ENCODE measurements at regions not wholly inside any gene's neighbourhood (a gene's known extent, or its start where the extent isn't known, plus 50 kb on each side); places are given as distances from the start of the nearest gene placed in this dataset.
"Not testable (repeated sequence)": the region's sequence is repeated elsewhere in the genome, so short reads cannot be mapped to it uniquely, and the experiment has no call there.

DNA sequence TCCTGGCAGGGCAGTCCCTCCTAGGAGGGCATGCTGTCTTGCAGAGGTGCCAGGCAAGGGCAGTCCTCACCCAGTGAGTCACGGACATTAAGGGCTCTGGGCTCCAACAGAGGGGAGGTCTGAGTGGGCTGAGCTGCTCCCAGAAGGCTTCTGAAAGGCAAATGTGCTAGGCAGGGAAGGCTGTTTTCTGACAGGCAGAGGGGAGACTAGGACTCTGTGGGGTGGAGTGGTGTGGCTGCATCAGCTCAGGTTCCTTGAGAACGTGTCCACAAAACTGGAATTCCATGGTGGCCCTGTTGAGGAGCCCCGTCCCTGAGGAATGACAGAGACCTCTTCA lies 283.5 kb downstream of the MYCN start:
- TF ChIP-seq, protein P1, sequence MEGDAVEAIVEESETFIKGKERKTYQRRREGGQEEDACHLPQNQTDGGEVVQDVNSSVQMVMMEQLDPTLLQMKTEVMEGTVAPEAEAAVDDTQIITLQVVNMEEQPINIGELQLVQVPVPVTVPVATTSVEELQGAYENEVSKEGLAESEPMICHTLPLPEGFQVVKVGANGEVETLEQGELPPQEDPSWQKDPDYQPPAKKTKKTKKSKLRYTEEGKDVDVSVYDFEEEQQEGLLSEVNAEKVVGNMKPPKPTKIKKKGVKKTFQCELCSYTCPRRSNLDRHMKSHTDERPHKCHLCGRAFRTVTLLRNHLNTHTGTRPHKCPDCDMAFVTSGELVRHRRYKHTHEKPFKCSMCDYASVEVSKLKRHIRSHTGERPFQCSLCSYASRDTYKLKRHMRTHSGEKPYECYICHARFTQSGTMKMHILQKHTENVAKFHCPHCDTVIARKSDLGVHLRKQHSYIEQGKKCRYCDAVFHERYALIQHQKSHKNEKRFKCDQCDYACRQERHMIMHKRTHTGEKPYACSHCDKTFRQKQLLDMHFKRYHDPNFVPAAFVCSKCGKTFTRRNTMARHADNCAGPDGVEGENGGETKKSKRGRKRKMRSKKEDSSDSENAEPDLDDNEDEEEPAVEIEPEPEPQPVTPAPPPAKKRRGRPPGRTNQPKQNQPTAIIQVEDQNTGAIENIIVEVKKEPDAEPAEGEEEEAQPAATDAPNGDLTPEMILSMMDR (IDR thresholded peaks at IDR 0.05; ENCODE audit: borderline replicate concordance, insufficient read depth, low read depth, low read length) = no peak
- no peak overlapping the region for H3K4me3 ChIP-seq (ENCODE audit: low read depth, low read length)

DNA sequence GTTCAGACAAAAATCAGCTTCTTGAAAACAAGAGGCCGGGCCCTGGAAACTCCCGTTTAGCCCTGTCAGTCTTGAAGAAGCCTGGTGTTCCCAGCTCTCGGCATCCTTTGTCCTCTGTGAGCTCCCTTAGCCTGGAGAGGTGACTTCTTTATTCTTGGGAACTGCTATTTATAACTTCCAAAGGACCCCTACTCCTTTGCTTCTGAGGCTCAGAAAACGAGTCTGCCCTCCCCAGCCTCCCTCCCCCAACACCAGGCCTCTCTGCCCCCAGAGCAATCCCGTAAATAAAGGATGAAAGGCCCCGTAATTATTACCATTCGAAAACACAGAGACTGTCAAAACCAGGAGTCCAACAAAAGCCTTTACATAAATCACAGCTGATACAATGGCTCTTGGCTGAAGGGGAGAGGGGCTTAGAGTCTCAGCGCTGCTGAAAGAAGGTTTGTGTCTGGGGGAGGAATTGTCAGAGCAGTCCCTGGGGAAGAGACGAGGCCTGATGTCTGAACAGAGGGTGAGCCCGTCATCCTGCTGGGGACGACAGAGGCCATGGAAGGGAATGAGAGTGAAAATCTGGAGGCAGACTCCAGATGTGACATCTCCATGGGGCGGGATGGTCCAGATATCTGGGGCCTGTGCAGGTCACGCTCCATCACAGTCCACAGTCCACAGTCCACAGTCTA lies 283.0 kb downstream of the MYCN start:
- TF ChIP-seq, protein P1 (IDR thresholded peaks at IDR 0.05; ENCODE audit: borderline replicate concordance, insufficient read depth, low read depth, low read length) = no peak
- no peak overlapping the region for H3K4me3 ChIP-seq (ENCODE audit: low read depth, low read length)

DNA sequence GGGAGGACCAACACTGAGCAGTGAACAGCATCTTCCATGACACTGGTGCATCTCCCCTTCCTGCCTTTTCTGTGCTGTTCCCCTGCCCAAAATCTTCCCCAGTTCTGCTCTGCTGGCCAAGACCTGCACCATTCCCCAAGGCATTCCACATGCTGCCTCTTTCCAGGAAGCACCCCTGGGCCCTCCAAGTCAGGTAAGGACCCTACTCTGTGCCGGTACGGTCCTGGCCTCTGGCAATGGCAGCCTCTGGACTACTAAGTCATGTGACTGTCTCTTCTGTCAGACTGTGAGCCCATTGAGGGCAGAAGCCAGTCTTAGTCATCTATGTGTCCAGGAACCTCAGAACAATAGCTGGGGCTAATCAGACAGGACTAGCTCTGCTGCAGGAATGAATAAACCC lies 282.0 kb downstream of the MYCN start:
- H3K4me3 ChIP-seq (ENCODE audit: low read depth, low read length) = no peak overlapping the region
- TF ChIP-seq, protein P1 (IDR thresholded peaks at IDR 0.05; ENCODE audit: borderline replicate concordance, insufficient read depth, low read depth, low read length) = no peak

DNA sequence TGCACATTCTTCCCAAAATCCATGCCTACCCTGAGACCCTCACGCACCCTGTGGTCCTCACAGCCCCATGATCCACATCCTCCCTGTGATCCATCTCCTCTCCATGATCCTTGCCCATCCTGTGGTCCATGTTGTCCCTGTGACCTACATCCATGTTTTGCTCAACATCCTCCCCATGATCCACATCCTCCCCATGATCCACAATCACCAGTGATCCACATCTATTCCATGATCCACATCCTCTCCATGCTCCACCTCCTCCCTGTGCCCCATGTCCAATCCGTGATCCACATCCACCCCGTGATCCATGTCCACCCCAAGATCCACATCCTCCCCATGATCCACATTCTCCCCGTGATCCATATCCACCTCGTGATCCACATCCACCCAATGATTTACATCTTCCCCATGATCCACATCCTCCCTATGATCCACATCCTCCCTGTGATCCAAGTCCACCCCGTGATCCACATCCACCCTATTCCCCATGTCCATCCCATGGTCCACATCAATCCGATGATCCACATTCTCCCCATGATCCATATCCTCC lies 281.2 kb downstream of the MYCN start:
- TF ChIP-seq, protein P1 (IDR thresholded peaks at IDR 0.05; ENCODE audit: borderline replicate concordance, insufficient read depth, low read depth, low read length) = no peak
- no peak overlapping the region for H3K4me3 ChIP-seq (ENCODE audit: low read depth, low read length)

DNA sequence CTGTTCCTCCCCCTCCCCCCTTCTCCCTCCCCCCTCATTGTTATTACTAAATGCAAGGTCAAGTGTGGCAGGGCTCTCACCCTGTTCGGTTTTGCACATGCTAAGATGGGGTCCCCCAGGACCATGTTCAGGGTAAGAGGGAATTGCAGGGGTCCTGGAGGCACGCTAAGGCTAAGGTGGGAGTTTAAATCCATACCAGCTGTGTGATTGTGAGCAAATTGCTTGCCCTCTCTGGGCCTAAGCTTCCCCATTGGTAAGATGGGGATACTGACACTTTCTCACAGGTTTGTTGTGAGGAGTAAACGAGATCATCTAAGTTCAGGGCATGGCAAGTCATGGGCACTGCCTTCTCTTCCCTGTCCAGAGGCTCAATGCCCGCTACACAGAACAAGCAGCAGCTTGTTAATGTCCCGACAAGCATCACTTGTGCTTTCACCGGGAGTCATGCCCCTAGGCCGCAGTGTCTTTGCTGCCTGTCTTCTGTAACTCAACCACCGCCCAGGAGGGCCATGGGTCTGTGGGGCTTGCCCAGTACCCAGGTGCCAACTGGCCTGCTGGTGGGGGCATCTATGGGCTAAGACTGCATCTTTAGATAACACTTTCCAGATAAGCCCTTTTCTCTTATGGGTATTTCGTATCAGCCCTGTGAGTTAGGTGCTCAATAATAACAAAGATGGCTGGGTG lies 279.1 kb downstream of the MYCN start:
- TF ChIP-seq, protein P1 (IDR thresholded peaks at IDR 0.05; ENCODE audit: borderline replicate concordance, insufficient read depth, low read depth, low read length) = no peak
- H3K4me3 ChIP-seq (ENCODE audit: low read depth, low read length) = no peak overlapping the region

DNA sequence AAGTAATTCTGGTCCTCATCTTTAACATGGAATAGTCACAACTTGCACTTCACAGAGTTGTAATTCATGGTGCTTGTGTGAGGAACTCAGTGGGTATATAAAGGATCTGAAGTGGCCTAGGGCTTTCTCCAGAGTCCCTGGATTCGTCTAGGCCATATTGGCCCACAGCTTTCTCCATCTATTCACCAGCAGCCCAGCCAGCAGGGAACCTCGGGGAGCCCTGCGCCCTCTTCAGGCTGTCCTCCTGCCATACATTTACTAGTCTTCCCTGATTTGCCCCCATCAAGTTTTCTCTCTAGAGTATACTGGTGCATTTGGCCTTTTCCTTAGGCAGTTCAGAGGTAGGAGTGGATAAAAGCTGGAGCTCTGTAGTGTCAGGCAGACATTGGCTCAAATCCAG lies 278.3 kb downstream of the MYCN start:
- TF ChIP-seq, protein P1 (IDR thresholded peaks at IDR 0.05; ENCODE audit: borderline replicate concordance, insufficient read depth, low read depth, low read length) = peak; percentile 48
- H3K4me3 ChIP-seq (ENCODE audit: low read depth, low read length) = no peak overlapping the region

DNA sequence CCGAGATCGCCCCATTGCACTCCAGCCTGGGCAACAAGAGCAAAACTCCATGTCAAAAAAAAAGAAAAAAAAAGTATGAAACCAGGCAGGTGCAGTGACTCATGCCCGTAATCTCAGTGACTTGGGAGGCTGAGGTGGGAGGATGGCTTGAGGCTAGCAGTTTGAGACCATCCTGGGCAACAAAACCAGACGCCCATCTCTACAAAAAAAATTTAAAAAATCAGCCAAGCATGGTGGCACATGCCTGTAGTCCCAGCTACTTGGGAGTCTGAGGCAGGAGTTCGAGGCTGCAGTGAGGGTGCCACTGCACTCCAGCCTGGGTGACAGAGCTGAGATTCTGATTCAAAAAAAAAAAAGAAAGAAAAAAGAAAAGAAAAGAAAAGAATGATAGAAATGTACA lies 277.8 kb downstream of the MYCN start:
- TF ChIP-seq, protein P1 (IDR thresholded peaks at IDR 0.05; ENCODE audit: borderline replicate concordance, insufficient read depth, low read depth, low read length) = no peak
- H3K4me3 ChIP-seq (ENCODE audit: low read depth, low read length) = no peak overlapping the region

DNA sequence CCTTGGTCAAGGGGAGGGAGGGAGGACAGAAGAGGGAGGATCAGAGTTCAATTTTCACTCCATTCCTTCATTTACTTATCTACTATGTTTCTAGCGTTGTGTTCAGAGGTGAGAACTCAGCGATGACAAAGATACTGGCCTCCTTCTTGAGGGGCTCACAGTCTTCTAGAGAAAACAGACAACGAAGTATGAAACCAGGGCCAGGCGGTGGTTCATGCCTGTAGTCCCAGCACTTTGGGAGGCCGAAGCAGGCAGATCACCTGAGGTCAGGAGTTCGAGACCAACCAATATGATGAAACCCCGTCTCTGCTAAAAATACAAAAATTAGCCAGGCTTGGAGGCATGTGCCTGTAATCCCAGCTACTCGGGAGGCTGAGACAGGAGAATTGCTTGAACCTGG lies 277.4 kb downstream of the MYCN start:
- H3K4me3 ChIP-seq (ENCODE audit: low read depth, low read length) = not testable (repeated sequence)
